GM12864 (cell line): ENCODE measurements at regions not wholly inside any gene's neighbourhood (a gene's known extent, or its start where the extent isn't known, plus 50 kb on each side); places are given as distances from the start of the nearest gene placed in this dataset.
"Not testable (repeated sequence)": the region's sequence is repeated elsewhere in the genome, so short reads cannot be mapped to it uniquely, and the experiment has no call there.

Experiments used
- DNase-seq: peaks from one replicate; pipeline ENCODE4 v3.0.0-alpha.2; 2011; ENCODE audit warnings: low read depth
- H3K4me3 ChIP-seq: 2 replicates; pipeline ENCODE4 v1.5.1; 2011; ENCODE audit warnings: mild to moderate bottlenecking, low read depth, low read length, control low read depth
- TF ChIP-seq, protein P1 (sequence below): IDR thresholded peaks from 2 replicates; pipeline ENCODE4 v1.5.1; 2011; ENCODE audit warnings: low read depth, mild to moderate bottlenecking, moderate library complexity, low read length, control low read depth, inconsistent platforms; ENCODE audit errors: missing control alignments

DNA sequence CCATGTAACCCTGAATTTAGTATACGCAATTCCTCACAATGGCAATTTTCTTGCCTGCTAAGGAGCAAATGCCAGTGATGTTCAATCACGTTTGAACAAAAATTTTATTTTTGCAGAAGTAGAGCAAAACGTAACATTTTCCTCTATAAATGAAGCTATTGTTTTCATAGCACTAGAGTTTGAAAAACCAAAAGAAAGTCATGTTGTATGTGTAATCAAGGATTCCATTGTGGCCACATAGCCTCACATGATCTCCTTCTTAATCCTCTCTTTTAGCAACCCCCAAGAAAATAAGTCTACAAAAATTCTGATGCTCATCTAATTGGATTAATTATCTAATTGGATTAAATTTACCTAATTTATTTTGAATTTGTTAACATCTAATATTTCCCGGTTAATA lies 1217.4 kb upstream of the FLRT2 start:
- TF ChIP-seq, protein P1, sequence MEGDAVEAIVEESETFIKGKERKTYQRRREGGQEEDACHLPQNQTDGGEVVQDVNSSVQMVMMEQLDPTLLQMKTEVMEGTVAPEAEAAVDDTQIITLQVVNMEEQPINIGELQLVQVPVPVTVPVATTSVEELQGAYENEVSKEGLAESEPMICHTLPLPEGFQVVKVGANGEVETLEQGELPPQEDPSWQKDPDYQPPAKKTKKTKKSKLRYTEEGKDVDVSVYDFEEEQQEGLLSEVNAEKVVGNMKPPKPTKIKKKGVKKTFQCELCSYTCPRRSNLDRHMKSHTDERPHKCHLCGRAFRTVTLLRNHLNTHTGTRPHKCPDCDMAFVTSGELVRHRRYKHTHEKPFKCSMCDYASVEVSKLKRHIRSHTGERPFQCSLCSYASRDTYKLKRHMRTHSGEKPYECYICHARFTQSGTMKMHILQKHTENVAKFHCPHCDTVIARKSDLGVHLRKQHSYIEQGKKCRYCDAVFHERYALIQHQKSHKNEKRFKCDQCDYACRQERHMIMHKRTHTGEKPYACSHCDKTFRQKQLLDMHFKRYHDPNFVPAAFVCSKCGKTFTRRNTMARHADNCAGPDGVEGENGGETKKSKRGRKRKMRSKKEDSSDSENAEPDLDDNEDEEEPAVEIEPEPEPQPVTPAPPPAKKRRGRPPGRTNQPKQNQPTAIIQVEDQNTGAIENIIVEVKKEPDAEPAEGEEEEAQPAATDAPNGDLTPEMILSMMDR = no peak
- H3K4me3 ChIP-seq = no peak overlapping the region
- DNase-seq = no peak

DNA sequence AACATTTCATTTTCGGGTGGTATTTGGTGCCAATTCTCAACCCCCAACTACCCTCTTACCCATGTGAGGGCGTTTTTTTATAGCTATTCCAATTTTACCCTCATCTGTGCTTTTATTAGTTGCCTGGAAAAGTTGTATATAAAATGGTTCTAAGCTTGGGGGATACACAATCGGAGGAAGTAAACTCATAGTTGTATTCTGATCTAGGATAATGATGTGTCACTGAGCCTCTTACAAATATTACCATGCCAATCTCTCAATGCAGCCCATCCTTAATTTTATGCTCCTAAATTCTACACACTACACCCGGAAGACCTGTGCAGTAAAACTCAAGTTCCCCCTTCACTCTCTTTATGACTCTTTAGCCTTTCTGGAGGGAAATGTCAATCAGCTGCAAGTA lies 1206.5 kb upstream of the FLRT2 start:
- H3K4me3 ChIP-seq = no peak overlapping the region
- TF ChIP-seq, protein P1 = no peak
- DNase-seq = no peak

DNA sequence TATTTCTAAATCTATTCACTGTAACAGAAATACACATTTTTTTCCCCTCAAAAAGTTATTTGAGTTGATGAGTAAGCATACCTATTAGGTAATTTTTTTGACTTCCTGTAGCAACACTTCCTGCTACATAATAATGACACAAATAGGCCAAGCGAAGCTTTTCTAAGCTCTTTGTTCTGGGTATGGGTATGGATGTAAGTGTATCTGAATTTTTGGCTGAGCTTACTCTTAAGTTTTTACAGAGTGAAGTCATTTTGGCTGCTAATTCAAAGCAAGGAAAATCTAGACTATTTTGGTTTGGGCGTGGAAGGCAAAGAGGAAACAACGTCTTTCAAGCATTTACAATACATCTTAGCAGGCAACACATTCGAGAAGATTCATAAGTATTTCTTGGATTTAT lies 1206.0 kb upstream of the FLRT2 start:
- H3K4me3 ChIP-seq = no peak overlapping the region
- TF ChIP-seq, protein P1 = no peak
- no peak for DNase-seq

DNA sequence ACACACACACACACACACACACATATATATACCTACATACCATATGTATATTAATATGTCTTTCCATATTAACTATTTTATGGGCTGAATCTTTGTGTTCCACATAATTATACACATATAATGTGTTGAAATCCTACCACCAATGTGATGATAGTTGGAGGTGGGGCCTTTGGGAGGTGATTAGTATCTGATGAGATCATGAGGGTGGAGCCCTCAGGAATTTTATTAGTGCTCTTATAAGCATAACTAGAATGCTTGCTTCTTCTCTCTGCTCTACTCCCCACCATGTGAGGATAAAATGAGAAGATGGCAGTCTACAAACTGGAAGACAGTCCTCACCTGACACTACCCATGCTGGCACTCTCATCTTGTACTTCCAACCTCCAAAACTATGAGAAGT lies 1193.5 kb upstream of the FLRT2 start:
- H3K4me3 ChIP-seq = no peak overlapping the region
- no peak for DNase-seq
- TF ChIP-seq, protein P1 = no peak

DNA sequence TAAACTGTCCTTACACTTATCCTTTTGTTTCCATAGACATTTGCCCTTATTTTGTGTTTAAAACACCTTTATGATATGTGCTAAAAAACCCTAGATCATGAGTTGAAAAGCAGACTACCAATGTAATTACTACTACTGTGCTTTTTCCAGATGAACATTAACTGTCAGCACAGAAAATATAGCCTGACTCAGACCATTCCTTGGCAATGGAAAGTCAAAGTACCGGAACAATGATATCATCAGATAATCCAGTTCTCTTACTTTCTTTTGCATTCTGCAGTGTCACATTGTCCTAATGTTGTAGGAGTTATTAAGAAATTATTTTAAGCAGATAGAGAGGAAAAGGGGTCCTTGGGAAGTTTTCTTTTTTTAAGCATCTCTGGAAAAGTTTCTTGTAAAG lies 1189.0 kb upstream of the FLRT2 start:
- H3K4me3 ChIP-seq = no peak overlapping the region
- TF ChIP-seq, protein P1 = no peak
- DNase-seq = no peak

DNA sequence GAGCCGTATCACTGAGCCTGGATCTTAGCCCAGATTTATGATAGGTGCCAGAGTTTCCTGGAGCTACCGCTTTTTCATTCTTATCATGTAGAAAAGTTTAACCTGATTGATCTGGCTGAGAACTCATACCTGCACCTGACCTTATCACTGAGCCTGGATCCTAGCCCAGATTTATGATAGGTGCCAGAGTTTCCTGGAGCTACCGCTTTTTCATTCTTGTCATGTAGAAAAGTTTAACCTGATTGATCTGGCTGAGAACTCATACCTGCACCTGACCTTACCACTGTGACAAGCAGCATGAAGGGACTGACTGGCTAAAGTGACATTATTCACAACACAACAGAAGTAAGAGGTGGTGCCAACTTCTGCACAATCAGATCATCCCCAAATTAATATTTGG lies 1188.1 kb upstream of the FLRT2 start:
- H3K4me3 ChIP-seq, DNase-seq: not testable (repeated sequence)

DNA sequence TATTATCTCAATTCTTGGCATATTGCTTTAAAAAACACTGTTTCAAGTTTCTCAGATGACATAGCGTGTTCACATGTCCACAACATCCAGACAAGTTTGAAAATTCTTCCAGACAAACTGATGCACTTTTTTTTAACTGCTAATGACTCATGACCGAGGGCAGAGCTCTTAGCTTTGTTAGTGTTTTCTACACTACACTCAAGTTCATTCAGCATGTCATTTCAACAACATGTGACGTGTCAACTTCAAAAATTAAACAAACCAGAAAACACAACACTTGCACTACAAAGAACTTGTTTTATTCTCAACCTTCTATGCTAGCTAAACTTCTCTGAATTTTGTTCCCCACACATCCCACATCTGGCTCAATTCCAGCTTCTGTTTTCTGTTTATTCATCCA lies 1186.3 kb upstream of the FLRT2 start:
- no peak for DNase-seq
- no peak overlapping the region for H3K4me3 ChIP-seq
- TF ChIP-seq, protein P1 = no peak

DNA sequence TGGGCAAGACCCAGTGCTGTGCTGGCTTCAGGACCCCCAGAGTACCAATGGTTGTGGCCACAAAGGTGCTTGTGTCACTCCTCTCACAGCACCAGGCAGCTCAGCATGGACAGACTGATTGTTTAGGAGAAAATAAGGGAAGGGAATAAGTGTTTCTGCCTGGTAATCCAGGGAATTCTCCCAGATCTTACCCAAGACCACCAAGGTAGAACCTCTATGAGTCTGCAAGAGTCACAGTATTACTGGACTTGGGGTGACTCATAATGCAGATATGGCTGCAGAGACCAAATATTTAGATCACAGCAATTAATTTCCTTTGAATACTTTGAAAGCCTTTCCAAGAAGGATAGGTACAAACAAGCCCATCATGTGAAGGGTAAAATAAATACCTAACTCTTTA lies 1178.3 kb upstream of the FLRT2 start:
- no peak overlapping the region for H3K4me3 ChIP-seq
- no peak for DNase-seq
- TF ChIP-seq, protein P1 = no peak
